ENCODE measurements at regions not wholly inside any gene's neighbourhood (a gene's known extent, or its start where the extent isn't known, plus 50 kb on each side); places are given as distances from the start of the nearest gene placed in this dataset.

DNA sequence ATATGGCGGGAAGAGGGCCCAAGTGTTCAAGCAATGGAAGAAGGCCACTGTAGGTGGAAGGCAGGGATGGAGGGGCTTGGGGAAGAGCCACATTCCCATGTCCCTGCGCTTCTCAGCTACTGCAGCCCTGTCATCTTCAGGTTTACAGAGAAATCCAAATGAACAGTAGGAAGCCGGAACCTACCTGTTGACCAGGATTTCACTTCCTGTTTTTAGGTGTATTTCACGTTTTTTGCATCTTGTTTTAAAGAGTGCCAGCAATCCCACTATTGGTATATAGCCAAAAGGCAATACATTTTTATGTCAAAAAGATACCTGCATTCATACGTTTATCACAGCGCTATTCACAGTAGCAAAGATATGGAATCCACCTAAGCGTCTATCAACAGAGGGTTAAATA, 159.2 kb downstream of the SLC35B3 start:
- H3K27me3 ChIP-seq (ENCODE audit: insufficient read depth, poor library complexity, severe bottlenecking): no peaks in the 10 kb centered on the region
- DNase-seq (ENCODE audit: low read depth in 1 of 2, low spot score in 1 of 2): no peak

GRCh38 chr6:8275667-8276066, 159.7 kb downstream of the SLC35B3 start:
- TF ChIP-seq GABPA (IDR thresholded peaks at IDR 0.05; ENCODE audit: low read depth): no peak
- TF ChIP-seq POLR2AphosphoS5 (IDR thresholded peaks at IDR 0.05; ENCODE audit: low read depth): no peak
- TF ChIP-seq, protein P1, sequence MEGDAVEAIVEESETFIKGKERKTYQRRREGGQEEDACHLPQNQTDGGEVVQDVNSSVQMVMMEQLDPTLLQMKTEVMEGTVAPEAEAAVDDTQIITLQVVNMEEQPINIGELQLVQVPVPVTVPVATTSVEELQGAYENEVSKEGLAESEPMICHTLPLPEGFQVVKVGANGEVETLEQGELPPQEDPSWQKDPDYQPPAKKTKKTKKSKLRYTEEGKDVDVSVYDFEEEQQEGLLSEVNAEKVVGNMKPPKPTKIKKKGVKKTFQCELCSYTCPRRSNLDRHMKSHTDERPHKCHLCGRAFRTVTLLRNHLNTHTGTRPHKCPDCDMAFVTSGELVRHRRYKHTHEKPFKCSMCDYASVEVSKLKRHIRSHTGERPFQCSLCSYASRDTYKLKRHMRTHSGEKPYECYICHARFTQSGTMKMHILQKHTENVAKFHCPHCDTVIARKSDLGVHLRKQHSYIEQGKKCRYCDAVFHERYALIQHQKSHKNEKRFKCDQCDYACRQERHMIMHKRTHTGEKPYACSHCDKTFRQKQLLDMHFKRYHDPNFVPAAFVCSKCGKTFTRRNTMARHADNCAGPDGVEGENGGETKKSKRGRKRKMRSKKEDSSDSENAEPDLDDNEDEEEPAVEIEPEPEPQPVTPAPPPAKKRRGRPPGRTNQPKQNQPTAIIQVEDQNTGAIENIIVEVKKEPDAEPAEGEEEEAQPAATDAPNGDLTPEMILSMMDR (IDR thresholded peaks at IDR 0.05; ENCODE audit: insufficient read depth, low read length): no peak
- TF ChIP-seq SPI1 (IDR thresholded peaks at IDR 0.05; ENCODE audit: borderline replicate concordance, low read depth): no peak
- TF ChIP-seq, protein P2, sequence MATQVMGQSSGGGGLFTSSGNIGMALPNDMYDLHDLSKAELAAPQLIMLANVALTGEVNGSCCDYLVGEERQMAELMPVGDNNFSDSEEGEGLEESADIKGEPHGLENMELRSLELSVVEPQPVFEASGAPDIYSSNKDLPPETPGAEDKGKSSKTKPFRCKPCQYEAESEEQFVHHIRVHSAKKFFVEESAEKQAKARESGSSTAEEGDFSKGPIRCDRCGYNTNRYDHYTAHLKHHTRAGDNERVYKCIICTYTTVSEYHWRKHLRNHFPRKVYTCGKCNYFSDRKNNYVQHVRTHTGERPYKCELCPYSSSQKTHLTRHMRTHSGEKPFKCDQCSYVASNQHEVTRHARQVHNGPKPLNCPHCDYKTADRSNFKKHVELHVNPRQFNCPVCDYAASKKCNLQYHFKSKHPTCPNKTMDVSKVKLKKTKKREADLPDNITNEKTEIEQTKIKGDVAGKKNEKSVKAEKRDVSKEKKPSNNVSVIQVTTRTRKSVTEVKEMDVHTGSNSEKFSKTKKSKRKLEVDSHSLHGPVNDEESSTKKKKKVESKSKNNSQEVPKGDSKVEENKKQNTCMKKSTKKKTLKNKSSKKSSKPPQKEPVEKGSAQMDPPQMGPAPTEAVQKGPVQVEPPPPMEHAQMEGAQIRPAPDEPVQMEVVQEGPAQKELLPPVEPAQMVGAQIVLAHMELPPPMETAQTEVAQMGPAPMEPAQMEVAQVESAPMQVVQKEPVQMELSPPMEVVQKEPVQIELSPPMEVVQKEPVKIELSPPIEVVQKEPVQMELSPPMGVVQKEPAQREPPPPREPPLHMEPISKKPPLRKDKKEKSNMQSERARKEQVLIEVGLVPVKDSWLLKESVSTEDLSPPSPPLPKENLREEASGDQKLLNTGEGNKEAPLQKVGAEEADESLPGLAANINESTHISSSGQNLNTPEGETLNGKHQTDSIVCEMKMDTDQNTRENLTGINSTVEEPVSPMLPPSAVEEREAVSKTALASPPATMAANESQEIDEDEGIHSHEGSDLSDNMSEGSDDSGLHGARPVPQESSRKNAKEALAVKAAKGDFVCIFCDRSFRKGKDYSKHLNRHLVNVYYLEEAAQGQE (IDR thresholded peaks at IDR 0.05; ENCODE audit: insufficient replicate concordance, low read depth): no peak

More for the DNA sequence above, 159.2 kb downstream of the SLC35B3 start:
- Histone ChIP-seq H3K27ac (replicated peaks) (no peak overlapping the region), H3K4me3 (replicated peaks; ENCODE audit: insufficient read depth, low read length) (no peak overlapping the region)
- TF ChIP-seq SPI1 (IDR thresholded peaks at IDR 0.05; ENCODE audit: borderline replicate concordance, low read depth) (0 out of 2 replicates have a peak, but pooled peaks have one; percentile 4), POLR2AphosphoS5 (IDR thresholded peaks at IDR 0.05; ENCODE audit: low read depth) (no peak), GABPA (IDR thresholded peaks at IDR 0.05; ENCODE audit: low read depth) (no peak)
- TF ChIP-seq, protein P1 (IDR thresholded peaks at IDR 0.05; ENCODE audit: insufficient read depth, low read length): no peak
- TF ChIP-seq, protein P2 (IDR thresholded peaks at IDR 0.05; ENCODE audit: insufficient replicate concordance, low read depth): no peak

GRCh38 chr6:8274226-8274625, 161.1 kb downstream of the SLC35B3 start:
- H3K27me3 ChIP-seq (ENCODE audit: insufficient read depth, poor library complexity, severe bottlenecking): no peaks in the 10 kb centered on the region
- no peak overlapping the region for H3K27ac ChIP-seq (replicated peaks)
- no peak for DNase-seq (ENCODE audit: low read depth in 1 of 2, low spot score in 1 of 2)
- no peak overlapping the region for H3K4me3 ChIP-seq (replicated peaks; ENCODE audit: insufficient read depth, low read length)
- no peak for TF ChIP-seq POLR2AphosphoS5 (IDR thresholded peaks at IDR 0.05; ENCODE audit: low read depth)
- no peak for TF ChIP-seq SPI1 (IDR thresholded peaks at IDR 0.05; ENCODE audit: borderline replicate concordance, low read depth)
- TF ChIP-seq, protein P1 (IDR thresholded peaks at IDR 0.05; ENCODE audit: insufficient read depth, low read length): no peak
- TF ChIP-seq, protein P2 (IDR thresholded peaks at IDR 0.05; ENCODE audit: insufficient replicate concordance, low read depth): no peak
- no peak for TF ChIP-seq GABPA (IDR thresholded peaks at IDR 0.05; ENCODE audit: low read depth)

More at GRCh38 chr6:8275667-8276066, 159.7 kb downstream of the SLC35B3 start:
- no peak overlapping the region for H3K27ac ChIP-seq (replicated peaks)
- no peak for DNase-seq (ENCODE audit: low read depth in 1 of 2, low spot score in 1 of 2)
- no peak overlapping the region for H3K4me3 ChIP-seq (replicated peaks; ENCODE audit: insufficient read depth, low read length)
- no peaks in the 10 kb centered on the region for H3K27me3 ChIP-seq (ENCODE audit: insufficient read depth, poor library complexity, severe bottlenecking)

Data from HL-60 (cell line).